ENCODE measurements at regions not wholly inside any gene's neighbourhood (a gene's known extent, or its start where the extent isn't known, plus 50 kb on each side); places are given as distances from the start of the nearest gene placed in this dataset.
"Not testable (repeated sequence)": the region's sequence is repeated elsewhere in the genome, so short reads cannot be mapped to it uniquely, and the experiment has no call there.

GRCh38 chr1:213418268-213419071, 367.4 kb downstream of the RPS6KC1 start:
- CTCF ChIA-PET (ENCODE audit: unreplicated experiment), result no interaction called here
- Histone ChIP-seq H3K27ac (ENCODE audit: low read depth, low read length, poor library complexity, severe bottlenecking) (no peak overlapping the region), H3K36me3 (ENCODE audit: insufficient read depth, low read length) (no peaks in the 10 kb centered on the region), H3K4me1 (ENCODE audit: insufficient read depth, low read length, poor library complexity, severe bottlenecking) (no peaks in the 10 kb centered on the region), H3K4me2 (ENCODE audit: low read length) (no peak overlapping the region), H3K9me2 (ENCODE audit: insufficient read depth, low read length) (no peaks in the 10 kb centered on the region), H3K79me2 (ENCODE audit: insufficient read depth, low read depth, low read length) (no peaks in the 10 kb centered on the region), H3K4me3 (ENCODE audit: low read depth, low read length, poor library complexity, severe bottlenecking) (no peak overlapping the region), H3K9me3 (ENCODE audit: low read length) (no peaks in the 10 kb centered on the region), H2AFZ (ENCODE audit: low read length) (no peak overlapping the region), H4K20me1 (ENCODE audit: insufficient read depth, low read length) (no peaks in the 10 kb centered on the region)
- POLR2A ChIA-PET, result interaction anchor here (1.1 kb wide), 1 partner anchor 48 kb away, joined by 3 read pairs; no protein-coding TSS in a partner anchor
- no peak for TF ChIP-seq EZH2phosphoT487 (IDR thresholded peaks at IDR 0.05; ENCODE audit: borderline replicate concordance, low read depth, low read length)
- TF ChIP-seq, protein P1, sequence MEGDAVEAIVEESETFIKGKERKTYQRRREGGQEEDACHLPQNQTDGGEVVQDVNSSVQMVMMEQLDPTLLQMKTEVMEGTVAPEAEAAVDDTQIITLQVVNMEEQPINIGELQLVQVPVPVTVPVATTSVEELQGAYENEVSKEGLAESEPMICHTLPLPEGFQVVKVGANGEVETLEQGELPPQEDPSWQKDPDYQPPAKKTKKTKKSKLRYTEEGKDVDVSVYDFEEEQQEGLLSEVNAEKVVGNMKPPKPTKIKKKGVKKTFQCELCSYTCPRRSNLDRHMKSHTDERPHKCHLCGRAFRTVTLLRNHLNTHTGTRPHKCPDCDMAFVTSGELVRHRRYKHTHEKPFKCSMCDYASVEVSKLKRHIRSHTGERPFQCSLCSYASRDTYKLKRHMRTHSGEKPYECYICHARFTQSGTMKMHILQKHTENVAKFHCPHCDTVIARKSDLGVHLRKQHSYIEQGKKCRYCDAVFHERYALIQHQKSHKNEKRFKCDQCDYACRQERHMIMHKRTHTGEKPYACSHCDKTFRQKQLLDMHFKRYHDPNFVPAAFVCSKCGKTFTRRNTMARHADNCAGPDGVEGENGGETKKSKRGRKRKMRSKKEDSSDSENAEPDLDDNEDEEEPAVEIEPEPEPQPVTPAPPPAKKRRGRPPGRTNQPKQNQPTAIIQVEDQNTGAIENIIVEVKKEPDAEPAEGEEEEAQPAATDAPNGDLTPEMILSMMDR (conservative IDR thresholded peaks at IDR 0.05; ENCODE audit: low read length), result no peak
- BruUV-seq (replicated peaks), result no TSS peak
- intact Hi-C loops (cut with micrococcal nuclease; ENCODE audit: unreplicated experiment), result no loop called here
- no peak for DNase-seq (ENCODE audit: low spot score)

DNA sequence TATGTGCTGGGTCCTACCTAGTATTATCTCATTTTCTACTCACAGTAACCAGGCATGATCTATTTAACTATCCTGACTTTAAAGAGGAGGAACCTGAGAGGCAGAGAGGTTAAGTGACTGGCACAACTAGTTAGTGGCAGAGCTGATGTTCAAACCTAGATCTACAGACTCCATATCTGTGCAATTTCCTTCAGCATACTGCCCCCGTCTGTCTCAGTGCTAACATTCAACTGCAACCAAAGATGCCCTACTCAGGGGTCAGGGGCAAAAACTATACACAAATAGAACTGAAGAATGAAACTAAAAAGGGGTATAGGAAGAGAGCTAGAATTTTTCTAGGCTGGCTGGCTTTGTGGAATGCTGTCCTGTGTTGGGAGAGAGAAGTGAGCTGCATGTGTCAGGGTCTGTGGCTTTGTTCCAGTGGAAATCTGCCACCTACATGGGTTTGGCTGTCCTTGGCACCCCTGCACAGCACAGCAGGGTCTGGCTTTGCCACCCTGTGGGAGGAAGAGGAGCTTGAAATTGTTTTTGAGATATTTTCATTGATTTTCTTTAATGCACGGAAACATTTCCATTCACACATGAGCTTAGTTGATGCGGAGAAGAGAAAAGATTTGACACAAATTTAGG, 368.5 kb downstream of the RPS6KC1 start:
- TF ChIP-seq, protein P1 (conservative IDR thresholded peaks at IDR 0.05; ENCODE audit: low read length), result peak; percentile 33; the same call in 1 of the 2 replicates
- TF ChIP-seq EZH2phosphoT487 (IDR thresholded peaks at IDR 0.05; ENCODE audit: borderline replicate concordance, low read depth, low read length), result no peak
- Histone ChIP-seq H4K20me1 (ENCODE audit: insufficient read depth, low read length) (no peaks in the 10 kb centered on the region), H3K9me3 (ENCODE audit: low read length) (no peaks in the 10 kb centered on the region), H2AFZ (ENCODE audit: low read length) (no peak overlapping the region), H3K4me1 (ENCODE audit: insufficient read depth, low read length, poor library complexity, severe bottlenecking) (no peaks in the 10 kb centered on the region), H3K79me2 (ENCODE audit: insufficient read depth, low read depth, low read length) (no peaks in the 10 kb centered on the region), H3K4me2 (ENCODE audit: low read length) (no peak overlapping the region), H3K36me3 (ENCODE audit: insufficient read depth, low read length) (no peaks in the 10 kb centered on the region), H3K9me2 (ENCODE audit: insufficient read depth, low read length) (no peaks in the 10 kb centered on the region), H3K27ac (ENCODE audit: low read depth, low read length, poor library complexity, severe bottlenecking) (no peak overlapping the region), H3K4me3 (ENCODE audit: low read depth, low read length, poor library complexity, severe bottlenecking) (no peak overlapping the region)
- intact Hi-C loops (cut with micrococcal nuclease; ENCODE audit: unreplicated experiment), result no loop called here
- CTCF ChIA-PET (ENCODE audit: unreplicated experiment), result no interaction called here
- no TSS peak for BruUV-seq (replicated peaks)
- POLR2A ChIA-PET, result no interaction called here
- no peak for DNase-seq (ENCODE audit: low spot score)

GRCh38 chr1:213421178-213421577, 370.1 kb downstream of the RPS6KC1 start:
- H3K4me2 ChIP-seq (ENCODE audit: low read length); H3K9me2 ChIP-seq (ENCODE audit: insufficient read depth, low read length); H3K79me2 ChIP-seq (ENCODE audit: insufficient read depth, low read depth, low read length); H3K27ac ChIP-seq (ENCODE audit: low read depth, low read length, poor library complexity, severe bottlenecking); H3K4me3 ChIP-seq (ENCODE audit: low read depth, low read length, poor library complexity, severe bottlenecking); H4K20me1 ChIP-seq (ENCODE audit: insufficient read depth, low read length); H3K9me3 ChIP-seq (ENCODE audit: low read length); intact Hi-C loops (cut with micrococcal nuclease; ENCODE audit: unreplicated experiment); H3K4me1 ChIP-seq (ENCODE audit: insufficient read depth, low read length, poor library complexity, severe bottlenecking); BruUV-seq (replicated peaks); H3K36me3 ChIP-seq (ENCODE audit: insufficient read depth, low read length); DNase-seq (ENCODE audit: low spot score); POLR2A ChIA-PET; H2AFZ ChIP-seq (ENCODE audit: low read length); CTCF ChIA-PET (ENCODE audit: unreplicated experiment): not testable (repeated sequence)
